ENCODE measurements at regions not wholly inside any gene's neighbourhood (a gene's known extent, or its start where the extent isn't known, plus 50 kb on each side); places are given as distances from the start of the nearest gene placed in this dataset.

GRCh38 chr6:118394106-118394505, 154.0 kb upstream of the PLN start:
- no peak overlapping the region for H3K27ac ChIP-seq
- intact Hi-C loops (cut with DNase I), result no loop called here
- no peak for TF ChIP-seq CTCF (IDR thresholded peaks at IDR 0.05)
- DNase-seq (ENCODE audit: low spot score in 2 of 2), result no peak
- H3K36me3 ChIP-seq, result no peaks in the 10 kb centered on the region
- H3K4me1 ChIP-seq, result peaks cover 0 to 16% of the 10 kb centered on the region in 2 donors
- H3K9me3 ChIP-seq, result peaks cover 0 to 7% of the 10 kb centered on the region in 2 donors
- no peak overlapping the region for H3K4me3 ChIP-seq
- no peaks in the 10 kb centered on the region for H3K27me3 ChIP-seq

- H3K4me1 ChIP-seq, result peaks cover 0 to 10% of the 10 kb centered on the region in 2 donors
- H3K27me3 ChIP-seq, result no peaks in the 10 kb centered on the region
- peak overlapping the region in 1 of 2 donors; percentile 45 for H3K27ac ChIP-seq
- intact Hi-C loops (cut with DNase I), result no loop called here
- peaks cover 0 to 7% of the 10 kb centered on the region in 2 donors for H3K9me3 ChIP-seq
- TF ChIP-seq CTCF (IDR thresholded peaks at IDR 0.05), result no peak
- H3K4me3 ChIP-seq, result no peak overlapping the region
- no peak for DNase-seq (ENCODE audit: low spot score in 2 of 2)
- no peaks in the 10 kb centered on the region for H3K36me3 ChIP-seq
Observed at GRCh38 chr6:118396969-118397368, 151.1 kb upstream of the PLN start.

- H3K27me3 ChIP-seq, result no peaks in the 10 kb centered on the region
- intact Hi-C loops (cut with DNase I), result no loop called here
- peaks cover 0 to 10% of the 10 kb centered on the region in 2 donors for H3K4me1 ChIP-seq
- peaks cover 0 to 7% of the 10 kb centered on the region in 2 donors for H3K9me3 ChIP-seq
- H3K36me3 ChIP-seq, result no peaks in the 10 kb centered on the region
- no peak overlapping the region for H3K4me3 ChIP-seq
- peak overlapping the region; percentile 18 to 45 for H3K27ac ChIP-seq
- TF ChIP-seq CTCF (IDR thresholded peaks at IDR 0.05), result no peak
- no peak for DNase-seq (ENCODE audit: low spot score in 2 of 2)
Observed at GRCh38 chr6:118397671-118398465, 150.2 kb upstream of the PLN start.

- H3K27me3 ChIP-seq, result no peaks in the 10 kb centered on the region
- H3K4me3 ChIP-seq, result no peak overlapping the region
- no peaks in the 10 kb centered on the region for H3K36me3 ChIP-seq
- H3K9me3 ChIP-seq, result no peaks in the 10 kb centered on the region
- H3K4me1 ChIP-seq, result peaks cover 0 to 10% of the 10 kb centered on the region in 2 donors
- no peak overlapping the region for H3K27ac ChIP-seq
- no peak for TF ChIP-seq CTCF (IDR thresholded peaks at IDR 0.05)
- intact Hi-C loops (cut with DNase I), result no loop called here
- DNase-seq (ENCODE audit: low spot score in 2 of 2), result no peak
Observed at GRCh38 chr6:118400098-118400497, 148.0 kb upstream of the PLN start.

- no peak overlapping the region for H3K27ac ChIP-seq
- H3K27me3 ChIP-seq, result no peaks in the 10 kb centered on the region
- DNase-seq (ENCODE audit: low spot score in 2 of 2), result no peak
- H3K4me3 ChIP-seq, result no peak overlapping the region
- TF ChIP-seq CTCF (IDR thresholded peaks at IDR 0.05), result no peak
- H3K9me3 ChIP-seq, result no peaks in the 10 kb centered on the region
- H3K36me3 ChIP-seq, result no peaks in the 10 kb centered on the region
- peaks cover 0 to 8% of the 10 kb centered on the region in 2 donors for H3K4me1 ChIP-seq
- intact Hi-C loops (cut with DNase I), result no loop called here
Observed at GRCh38 chr6:118400582-118400981, 147.5 kb upstream of the PLN start.
